ENCODE measurements at regions not wholly inside any gene's neighbourhood (a gene's known extent, or its start where the extent isn't known, plus 50 kb on each side); places are given as distances from the start of the nearest gene placed in this dataset.

DNA sequence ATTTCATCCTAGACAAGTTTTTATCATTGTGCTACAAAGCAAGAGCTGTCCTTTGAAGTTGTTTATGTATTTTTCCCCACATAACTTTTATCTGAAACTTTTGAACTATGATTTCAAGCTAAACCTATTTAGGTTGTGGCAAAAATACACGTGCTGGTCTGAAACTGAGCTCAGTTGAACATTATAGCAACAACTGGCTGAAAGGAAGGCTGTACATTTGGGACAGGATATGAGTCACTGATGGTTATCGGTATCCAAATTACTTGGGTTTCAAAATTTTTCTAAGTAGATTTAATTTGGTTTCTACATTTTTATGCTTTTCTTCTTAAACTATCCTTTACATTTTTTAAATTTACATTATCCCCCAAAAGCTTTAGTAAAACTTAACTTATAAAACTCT, 627.3 kb upstream of the NUDT12 start:
- no peak for DNase-seq

More for the DNA sequence above, 627.3 kb upstream of the NUDT12 start:
- no peak overlapping the region for H3K18ac ChIP-seq (ENCODE audit: insufficient read length, low read depth, low read length)
- H2AFZ ChIP-seq (ENCODE audit: low read length): no peak overlapping the region
- no peak overlapping the region for H3K9ac ChIP-seq (ENCODE audit: extremely low read depth, insufficient read length, low read length)
- H3K14ac ChIP-seq (ENCODE audit: insufficient read depth, low read length): no peak overlapping the region
- H2BK5ac ChIP-seq (ENCODE audit: insufficient read length, low read length): no peak overlapping the region
- H2BK12ac ChIP-seq (ENCODE audit: insufficient read length, low read depth, low read length): no peak overlapping the region
- H2BK20ac ChIP-seq (ENCODE audit: low read depth, low read length, poor library complexity, severe bottlenecking): no peak overlapping the region
- H3K4me3 Mint-ChIP-seq: no peak overlapping the region
- H4K5ac ChIP-seq (ENCODE audit: insufficient read length, low read depth, low read length): no peak overlapping the region
- no peak overlapping the region for H3K23ac ChIP-seq (ENCODE audit: insufficient read length, low read depth, low read length)
- no peak overlapping the region for H3K27ac Mint-ChIP-seq
- TF ChIP-seq, protein P1, sequence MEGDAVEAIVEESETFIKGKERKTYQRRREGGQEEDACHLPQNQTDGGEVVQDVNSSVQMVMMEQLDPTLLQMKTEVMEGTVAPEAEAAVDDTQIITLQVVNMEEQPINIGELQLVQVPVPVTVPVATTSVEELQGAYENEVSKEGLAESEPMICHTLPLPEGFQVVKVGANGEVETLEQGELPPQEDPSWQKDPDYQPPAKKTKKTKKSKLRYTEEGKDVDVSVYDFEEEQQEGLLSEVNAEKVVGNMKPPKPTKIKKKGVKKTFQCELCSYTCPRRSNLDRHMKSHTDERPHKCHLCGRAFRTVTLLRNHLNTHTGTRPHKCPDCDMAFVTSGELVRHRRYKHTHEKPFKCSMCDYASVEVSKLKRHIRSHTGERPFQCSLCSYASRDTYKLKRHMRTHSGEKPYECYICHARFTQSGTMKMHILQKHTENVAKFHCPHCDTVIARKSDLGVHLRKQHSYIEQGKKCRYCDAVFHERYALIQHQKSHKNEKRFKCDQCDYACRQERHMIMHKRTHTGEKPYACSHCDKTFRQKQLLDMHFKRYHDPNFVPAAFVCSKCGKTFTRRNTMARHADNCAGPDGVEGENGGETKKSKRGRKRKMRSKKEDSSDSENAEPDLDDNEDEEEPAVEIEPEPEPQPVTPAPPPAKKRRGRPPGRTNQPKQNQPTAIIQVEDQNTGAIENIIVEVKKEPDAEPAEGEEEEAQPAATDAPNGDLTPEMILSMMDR (conservative IDR thresholded peaks at IDR 0.05): no peak
- H3K27ac ChIP-seq (ENCODE audit: insufficient read length, low read depth, low read length): no peak overlapping the region
- no peak overlapping the region for H2BK120ac ChIP-seq (ENCODE audit: low read depth, low read length, poor library complexity, severe bottlenecking)
- H3K9me3 Mint-ChIP-seq: peaks cover 20 to 37% of the 10 kb centered on the region in 2 experiments
- H3K23me2 ChIP-seq (ENCODE audit: insufficient read length, low read depth, low read length, poor library complexity, severe bottlenecking): no peaks in the 10 kb centered on the region
- no peak overlapping the region for H2AK5ac ChIP-seq (ENCODE audit: insufficient read length, low read length)
- no peaks in the 10 kb centered on the region for H3K27me3 Mint-ChIP-seq (ENCODE audit: low read depth)
- H3K4ac ChIP-seq (ENCODE audit: low read depth, low read length): no peak overlapping the region
- no peaks in the 10 kb centered on the region for H3K79me2 ChIP-seq (ENCODE audit: insufficient read depth, low read length)
- no peak overlapping the region for H2BK15ac ChIP-seq (ENCODE audit: low read depth, low read length)
- H4K20me1 ChIP-seq (ENCODE audit: control insufficient read depth, insufficient read depth, insufficient read length): no peaks in the 10 kb centered on the region
- no CpG with 5 or more reads among the region's 2 CpGs for WGBS (ENCODE audit: extremely low coverage, insufficient read length, low lambda C conversion rate)
- H3K56ac ChIP-seq (ENCODE audit: insufficient read length, low read depth, low read length): no peak overlapping the region
- no peak overlapping the region for H3T11ph ChIP-seq (ENCODE audit: low read length)
- no peaks in the 10 kb centered on the region for H3K4me1 ChIP-seq (ENCODE audit: insufficient read depth, low read length)
- no peak overlapping the region for H3K4me2 ChIP-seq (ENCODE audit: insufficient read depth, insufficient read length, low read length)
- no peaks in the 10 kb centered on the region for H3K4me1 Mint-ChIP-seq
- H4K91ac ChIP-seq (ENCODE audit: insufficient read length, low read depth, low read length): no peak overlapping the region
- H3K79me1 ChIP-seq (ENCODE audit: insufficient read depth, low read depth, low read length, poor library complexity, severe bottlenecking): no peaks in the 10 kb centered on the region
- H4K8ac ChIP-seq (replicated peaks; ENCODE audit: insufficient read length, low read depth, low read length): no peak overlapping the region
- H3K9me3 ChIP-seq (ENCODE audit: control insufficient read depth, low read depth, low read length): peaks cover 26% of the 10 kb centered on the region
- H3K36me3 Mint-ChIP-seq (ENCODE audit: insufficient read depth in 1 of 3, low read depth in 3 of 3): peaks cover 19 to 33% (median 21%) of the 10 kb centered on the region in 3 experiments
- H3K27me3 ChIP-seq (ENCODE audit: insufficient read depth, low read length): no peaks in the 10 kb centered on the region
